Retinal pigment epithelial cell (primary cell): ENCODE measurements at regions not wholly inside any gene's neighbourhood (a gene's known extent, or its start where the extent isn't known, plus 50 kb on each side); places are given as distances from the start of the nearest gene placed in this dataset.

Source experiments
- DNase-seq: peaks from one replicate; pipeline ENCODE4 v3.0.0-alpha.2; 2010; ENCODE audit warnings: low read depth
- H3K4me3 ChIP-seq: 2 replicates; pipeline ENCODE4 v1.5.1; 2011; ENCODE audit warnings: mild to moderate bottlenecking, low read length, control low read depth, moderate library complexity
- TF ChIP-seq, protein P1 (sequence below): conservative IDR thresholded peaks from 2 replicates; pipeline ENCODE4 v1.5.1; 2011; ENCODE audit warnings: low read depth, low read length, control low read depth, inconsistent platforms

DNA sequence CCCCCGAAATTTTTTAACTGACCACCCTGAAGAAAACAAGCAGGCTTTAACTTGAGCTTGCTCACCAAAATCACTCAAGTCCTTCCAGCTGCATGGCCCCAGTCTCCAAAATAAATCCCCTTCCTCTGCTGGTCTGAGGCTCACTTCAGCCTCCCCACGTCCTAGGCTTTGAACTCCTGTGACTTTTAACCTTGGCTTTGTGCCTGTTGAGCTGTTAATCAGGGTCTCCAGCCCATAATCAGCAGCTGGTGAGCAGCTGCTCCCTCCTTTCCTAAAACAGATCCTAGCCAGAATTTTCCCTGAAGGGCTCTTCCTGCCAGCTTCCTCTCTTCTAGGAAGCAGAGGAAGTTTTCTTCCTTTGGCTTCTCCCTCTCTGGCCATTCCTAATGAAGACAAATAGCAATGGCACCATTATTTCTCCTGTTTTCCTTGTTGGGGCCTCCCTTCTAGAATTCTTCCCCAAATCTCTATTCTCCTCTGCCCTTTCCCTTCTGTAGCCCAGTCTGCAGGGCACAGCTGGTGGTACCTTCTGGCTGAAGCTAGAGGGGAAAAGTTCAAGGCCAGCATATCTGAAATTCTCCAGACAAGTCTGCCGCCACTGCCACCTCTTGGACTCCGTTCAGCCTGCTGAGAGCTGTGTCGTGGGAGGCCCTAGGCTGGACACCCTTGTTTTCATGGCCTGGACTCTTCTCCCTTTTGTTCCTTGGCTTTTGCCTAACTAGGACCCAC lies 152.1 kb downstream of the NOC3L start:
- no peak for DNase-seq
- TF ChIP-seq, protein P1, sequence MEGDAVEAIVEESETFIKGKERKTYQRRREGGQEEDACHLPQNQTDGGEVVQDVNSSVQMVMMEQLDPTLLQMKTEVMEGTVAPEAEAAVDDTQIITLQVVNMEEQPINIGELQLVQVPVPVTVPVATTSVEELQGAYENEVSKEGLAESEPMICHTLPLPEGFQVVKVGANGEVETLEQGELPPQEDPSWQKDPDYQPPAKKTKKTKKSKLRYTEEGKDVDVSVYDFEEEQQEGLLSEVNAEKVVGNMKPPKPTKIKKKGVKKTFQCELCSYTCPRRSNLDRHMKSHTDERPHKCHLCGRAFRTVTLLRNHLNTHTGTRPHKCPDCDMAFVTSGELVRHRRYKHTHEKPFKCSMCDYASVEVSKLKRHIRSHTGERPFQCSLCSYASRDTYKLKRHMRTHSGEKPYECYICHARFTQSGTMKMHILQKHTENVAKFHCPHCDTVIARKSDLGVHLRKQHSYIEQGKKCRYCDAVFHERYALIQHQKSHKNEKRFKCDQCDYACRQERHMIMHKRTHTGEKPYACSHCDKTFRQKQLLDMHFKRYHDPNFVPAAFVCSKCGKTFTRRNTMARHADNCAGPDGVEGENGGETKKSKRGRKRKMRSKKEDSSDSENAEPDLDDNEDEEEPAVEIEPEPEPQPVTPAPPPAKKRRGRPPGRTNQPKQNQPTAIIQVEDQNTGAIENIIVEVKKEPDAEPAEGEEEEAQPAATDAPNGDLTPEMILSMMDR, result no peak
- no peak overlapping the region for H3K4me3 ChIP-seq

DNA sequence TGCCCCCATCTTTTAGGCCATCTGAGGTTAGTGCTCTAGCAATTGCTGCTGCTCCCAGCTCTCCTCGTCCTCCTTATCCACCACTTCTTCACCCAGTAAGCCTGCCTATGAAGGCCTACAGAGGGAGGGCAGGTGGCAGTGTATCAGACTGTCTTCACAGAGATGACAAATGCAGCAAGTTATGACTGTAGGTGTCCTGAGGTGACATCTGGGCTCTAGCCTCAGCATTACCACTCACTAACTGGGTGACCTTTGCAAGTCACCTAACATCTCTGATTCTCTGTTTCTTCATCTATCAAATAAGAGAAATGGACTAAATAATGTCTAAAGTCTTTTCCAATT lies 151.6 kb downstream of the NOC3L start:
- no peak for DNase-seq
- TF ChIP-seq, protein P1, result no peak
- H3K4me3 ChIP-seq, result no peak overlapping the region

DNA sequence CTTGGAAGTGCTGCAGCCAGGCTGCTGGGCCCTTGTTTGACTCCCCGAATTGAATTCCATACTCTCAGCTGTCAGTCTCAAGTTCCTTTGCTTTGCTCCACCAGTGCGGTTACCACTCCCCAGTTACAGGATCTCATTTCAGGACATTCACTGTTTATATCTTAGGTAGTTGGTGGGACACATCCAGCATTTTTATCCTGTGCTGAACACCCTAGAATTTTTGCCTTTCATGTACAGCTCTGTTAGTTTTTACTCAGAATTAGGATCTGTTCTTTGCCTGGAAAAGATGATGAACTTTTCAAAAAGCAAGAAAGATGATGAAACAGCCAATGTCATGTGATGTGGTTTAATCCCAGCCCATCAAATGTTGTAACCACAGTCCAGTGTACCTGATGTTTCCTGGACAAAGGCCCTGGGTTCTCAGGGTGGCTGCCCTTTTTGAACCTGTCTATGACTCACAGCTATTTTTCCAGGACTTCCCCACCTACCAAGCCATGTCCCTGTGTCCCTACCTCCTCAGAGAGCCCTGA lies 149.7 kb downstream of the NOC3L start:
- no peak overlapping the region for H3K4me3 ChIP-seq
- DNase-seq, result no peak
- TF ChIP-seq, protein P1, result no peak

DNA sequence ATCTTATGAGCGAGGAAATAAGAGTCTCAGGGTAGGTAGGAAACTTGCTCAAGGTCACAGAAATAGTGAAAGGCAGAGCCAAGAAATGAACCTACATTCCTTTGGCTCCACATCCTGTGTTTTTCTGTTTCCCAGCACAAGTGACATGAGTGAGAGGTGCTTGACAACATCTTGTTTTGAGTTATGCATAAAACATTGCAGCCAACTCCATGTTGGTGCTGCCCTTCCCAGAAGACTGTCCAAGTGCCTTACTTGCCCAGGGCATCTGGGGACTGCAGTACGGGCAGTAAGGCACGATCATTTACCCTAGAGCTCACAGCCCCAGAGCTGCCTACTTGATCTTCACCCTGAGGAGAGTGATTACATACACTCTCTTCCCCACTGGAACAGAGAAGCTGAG lies 148.8 kb downstream of the NOC3L start:
- DNase-seq, result no peak
- no peak overlapping the region for H3K4me3 ChIP-seq
- TF ChIP-seq, protein P1, result no peak

DNA sequence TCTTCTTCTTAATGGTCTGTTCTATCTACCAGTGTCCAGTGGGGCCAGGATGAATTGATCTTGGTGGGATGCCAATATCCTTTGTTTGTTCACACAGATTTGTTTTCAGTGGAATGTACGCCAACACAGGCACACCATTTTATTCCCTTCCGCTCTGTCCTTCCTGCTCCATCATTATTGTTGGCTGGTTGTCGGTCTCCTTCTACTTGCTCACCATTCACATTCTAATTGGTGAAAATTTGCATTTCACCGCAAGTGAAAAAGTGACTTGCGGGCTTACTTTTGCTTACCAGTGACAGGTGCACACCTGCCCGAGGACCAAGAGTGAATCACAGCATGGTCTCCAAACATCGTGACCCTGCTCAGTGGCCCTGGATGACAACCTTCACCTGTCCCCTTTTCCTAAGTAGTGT lies 148.3 kb downstream of the NOC3L start:
- TF ChIP-seq, protein P1, result no peak
- DNase-seq, result no peak
- H3K4me3 ChIP-seq, result no peak overlapping the region

DNA sequence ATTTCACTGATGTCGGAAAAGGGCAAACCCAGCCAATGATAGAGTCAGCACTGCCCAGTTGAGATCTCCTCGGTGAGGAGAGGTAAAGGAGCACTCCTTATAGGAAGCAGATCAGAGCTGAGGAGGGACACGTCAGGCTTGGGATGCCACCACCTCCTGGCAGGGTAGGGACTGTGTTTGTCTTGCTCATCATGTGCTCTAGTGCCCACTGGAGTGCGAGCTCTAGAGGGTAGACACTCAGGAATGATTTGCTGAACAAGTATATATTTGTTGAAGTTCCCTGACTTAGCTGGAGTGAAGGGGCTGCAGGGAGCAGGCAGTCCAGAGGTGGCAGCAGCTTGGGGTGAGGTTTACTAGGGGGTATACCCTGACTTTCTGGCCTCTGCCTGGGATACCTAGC lies 146.5 kb downstream of the NOC3L start:
- no peak for DNase-seq
- no peak overlapping the region for H3K4me3 ChIP-seq
- TF ChIP-seq, protein P1, result no peak

DNA sequence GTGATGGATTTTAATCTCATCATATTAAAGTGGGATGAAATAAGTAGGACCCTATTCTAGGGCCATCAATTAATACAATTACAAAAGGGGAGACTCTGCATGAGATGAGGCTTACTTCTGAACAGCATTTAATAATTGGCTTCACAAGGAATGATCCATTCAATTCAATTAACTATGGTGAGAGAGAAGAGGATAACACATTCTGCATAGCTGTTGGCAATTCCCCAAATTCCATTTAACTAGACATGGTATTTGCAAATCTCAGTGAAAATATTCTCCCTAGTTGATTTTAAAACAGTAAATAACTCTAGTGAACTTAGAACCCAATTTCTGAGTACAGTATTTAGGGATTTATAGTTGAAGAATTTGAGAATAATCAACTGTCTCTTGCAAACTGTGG lies 145.3 kb downstream of the NOC3L start:
- TF ChIP-seq, protein P1, result no peak
- H3K4me3 ChIP-seq, result no peak overlapping the region
- no peak for DNase-seq
